ENCODE measurements at regions not wholly inside any gene's neighbourhood (a gene's known extent, or its start where the extent isn't known, plus 50 kb on each side); places are given as distances from the start of the nearest gene placed in this dataset.

GRCh38 chr2:16101196-16101595, 160.8 kb downstream of the MYCN start:
- Histone ChIP-seq H3K9me3 (ENCODE audit: control insufficient read depth in 1 of 2, insufficient read depth in 1 of 2, low read length in 2 of 2) (no peaks in the 10 kb centered on the region), H3K27ac (ENCODE audit: low read depth in 1 of 2, low read length in 2 of 2) (no peak overlapping the region), H3K27me3 (ENCODE audit: control insufficient read depth in 1 of 2, insufficient read depth in 2 of 2, low read length in 2 of 2) (no peaks in the 10 kb centered on the region), H3K4me3 (ENCODE audit: low read length) (no peak overlapping the region), H3K4me1 (ENCODE audit: insufficient read depth, low read length) (no peaks in the 10 kb centered on the region), H3K36me3 (ENCODE audit: insufficient read depth, low read length) (no peaks in the 10 kb centered on the region)
- H3K27ac Mint-ChIP-seq, result no peak overlapping the region
- no peaks in the 10 kb centered on the region for H3K9me3 Mint-ChIP-seq
- no peaks in the 10 kb centered on the region for H3K36me3 Mint-ChIP-seq (ENCODE audit: low read depth)
- H3K27me3 Mint-ChIP-seq, result no peaks in the 10 kb centered on the region
- H3K4me1 Mint-ChIP-seq (ENCODE audit: low read depth), result no peaks in the 10 kb centered on the region
- CTCF ChIA-PET, result no interaction called here
- POLR2A ChIA-PET, result interaction anchor here (0.6 kb wide), 1 partner anchor 64 kb away, joined by 3 read pairs; no protein-coding TSS in a partner anchor
- TF ChIP-seq, protein P1, sequence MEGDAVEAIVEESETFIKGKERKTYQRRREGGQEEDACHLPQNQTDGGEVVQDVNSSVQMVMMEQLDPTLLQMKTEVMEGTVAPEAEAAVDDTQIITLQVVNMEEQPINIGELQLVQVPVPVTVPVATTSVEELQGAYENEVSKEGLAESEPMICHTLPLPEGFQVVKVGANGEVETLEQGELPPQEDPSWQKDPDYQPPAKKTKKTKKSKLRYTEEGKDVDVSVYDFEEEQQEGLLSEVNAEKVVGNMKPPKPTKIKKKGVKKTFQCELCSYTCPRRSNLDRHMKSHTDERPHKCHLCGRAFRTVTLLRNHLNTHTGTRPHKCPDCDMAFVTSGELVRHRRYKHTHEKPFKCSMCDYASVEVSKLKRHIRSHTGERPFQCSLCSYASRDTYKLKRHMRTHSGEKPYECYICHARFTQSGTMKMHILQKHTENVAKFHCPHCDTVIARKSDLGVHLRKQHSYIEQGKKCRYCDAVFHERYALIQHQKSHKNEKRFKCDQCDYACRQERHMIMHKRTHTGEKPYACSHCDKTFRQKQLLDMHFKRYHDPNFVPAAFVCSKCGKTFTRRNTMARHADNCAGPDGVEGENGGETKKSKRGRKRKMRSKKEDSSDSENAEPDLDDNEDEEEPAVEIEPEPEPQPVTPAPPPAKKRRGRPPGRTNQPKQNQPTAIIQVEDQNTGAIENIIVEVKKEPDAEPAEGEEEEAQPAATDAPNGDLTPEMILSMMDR (IDR thresholded peaks at IDR 0.05), result no peak
- H3K4me3 Mint-ChIP-seq, result no peak overlapping the region
- intact Hi-C loops (cut with DNase I, micrococcal nuclease), result no loop called here
- DNase-seq (no peak), ATAC-seq (ENCODE audit: poor library complexity) (no peak)

DNA sequence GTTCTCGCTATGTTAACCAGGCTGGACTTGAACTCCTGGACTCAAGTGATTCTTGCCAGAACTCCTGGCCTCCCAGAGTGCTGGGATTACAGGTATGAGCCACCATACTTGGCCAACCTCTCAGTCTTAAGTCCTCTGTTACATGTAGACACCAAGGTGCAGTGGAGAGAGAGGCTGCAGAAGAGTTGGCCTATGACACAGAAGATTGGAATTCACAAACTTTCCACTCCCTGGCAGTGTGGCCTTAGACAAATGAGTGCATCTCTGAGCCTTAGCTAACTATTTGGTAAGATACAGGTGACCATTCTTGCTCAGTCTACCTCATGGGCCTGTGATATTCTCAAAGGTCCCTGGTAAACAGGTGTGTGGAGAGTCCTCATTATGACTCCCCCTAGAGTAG, 159.7 kb downstream of the MYCN start:
- intact Hi-C loops (cut with DNase I, micrococcal nuclease), result no loop called here
- CTCF ChIA-PET, result no interaction called here
- TF ChIP-seq, protein P1 (IDR thresholded peaks at IDR 0.05), result no peak

DNA sequence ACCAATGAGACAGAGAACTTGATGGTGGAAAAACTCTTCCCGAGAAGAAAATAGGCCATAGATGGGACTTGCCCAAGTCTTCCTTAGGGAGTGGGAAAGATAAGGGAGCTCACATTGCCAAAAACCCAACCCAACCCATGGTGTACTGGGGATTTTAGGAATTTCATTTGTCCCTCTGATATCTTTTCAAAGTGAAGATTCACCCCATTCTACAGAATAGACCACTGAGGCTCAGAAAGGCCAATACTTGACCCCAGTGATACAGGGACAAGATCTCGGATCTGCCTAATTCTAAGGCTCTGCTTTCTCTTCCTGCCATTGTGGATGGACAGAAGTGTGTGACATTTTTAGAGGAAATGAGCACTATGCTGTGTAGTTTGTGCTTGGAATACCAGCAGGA, 159.0 kb downstream of the MYCN start:
- DNase-seq (no peak), ATAC-seq (ENCODE audit: poor library complexity) (no peak)
- no peak overlapping the region for H3K27ac ChIP-seq (ENCODE audit: low read depth in 1 of 2, low read length in 2 of 2)
- intact Hi-C loops (cut with DNase I, micrococcal nuclease), result no loop called here
- TF ChIP-seq, protein P1 (IDR thresholded peaks at IDR 0.05), result no peak
- H3K36me3 Mint-ChIP-seq (ENCODE audit: low read depth), result no peaks in the 10 kb centered on the region
- no peaks in the 10 kb centered on the region for H3K4me1 Mint-ChIP-seq (ENCODE audit: low read depth)
- H3K27ac Mint-ChIP-seq, result no peak overlapping the region
- POLR2A ChIA-PET, result no interaction called here
- peaks cover 0 to 1% of the 10 kb centered on the region in 2 experiments for H3K9me3 ChIP-seq (ENCODE audit: control insufficient read depth in 1 of 2, insufficient read depth in 1 of 2, low read length in 2 of 2)
- H3K36me3 ChIP-seq (ENCODE audit: insufficient read depth, low read length), result no peaks in the 10 kb centered on the region
- CTCF ChIA-PET, result no interaction called here
- H3K4me3 ChIP-seq (ENCODE audit: low read length), result no peak overlapping the region
- no peaks in the 10 kb centered on the region for H3K27me3 ChIP-seq (ENCODE audit: control insufficient read depth in 1 of 2, insufficient read depth in 2 of 2, low read length in 2 of 2)
- H3K4me1 ChIP-seq (ENCODE audit: insufficient read depth, low read length), result no peaks in the 10 kb centered on the region
- H3K4me3 Mint-ChIP-seq, result no peak overlapping the region
- no peaks in the 10 kb centered on the region for H3K27me3 Mint-ChIP-seq
- no peaks in the 10 kb centered on the region for H3K9me3 Mint-ChIP-seq

More for the DNA sequence above, 159.7 kb downstream of the MYCN start:
- DNase-seq, result no peak
- no peaks in the 10 kb centered on the region for H3K9me3 Mint-ChIP-seq
- Histone ChIP-seq H3K4me3 (ENCODE audit: low read length) (no peak overlapping the region), H3K9me3 (ENCODE audit: control insufficient read depth in 1 of 2, insufficient read depth in 1 of 2, low read length in 2 of 2) (no peaks in the 10 kb centered on the region), H3K27ac (ENCODE audit: low read depth in 1 of 2, low read length in 2 of 2) (no peak overlapping the region), H3K4me1 (ENCODE audit: insufficient read depth, low read length) (no peaks in the 10 kb centered on the region), H3K36me3 (ENCODE audit: insufficient read depth, low read length) (no peaks in the 10 kb centered on the region), H3K27me3 (ENCODE audit: control insufficient read depth in 1 of 2, insufficient read depth in 2 of 2, low read length in 2 of 2) (no peaks in the 10 kb centered on the region)
- no peak for ATAC-seq (ENCODE audit: poor library complexity)
- no peak overlapping the region for H3K4me3 Mint-ChIP-seq
- POLR2A ChIA-PET, result no interaction called here
- H3K36me3 Mint-ChIP-seq (ENCODE audit: low read depth), result no peaks in the 10 kb centered on the region
- H3K4me1 Mint-ChIP-seq (ENCODE audit: low read depth), result no peaks in the 10 kb centered on the region
- H3K27me3 Mint-ChIP-seq, result no peaks in the 10 kb centered on the region
- H3K27ac Mint-ChIP-seq, result no peak overlapping the region
